Prostate gland (tissue), 2 donors: ENCODE measurements at regions not wholly inside any gene's neighbourhood (a gene's known extent, or its start where the extent isn't known, plus 50 kb on each side); places are given as distances from the start of the nearest gene placed in this dataset.

ENCODE experiments used
- DNase-seq: peaks from one replicate; pipeline ENCODE4 v3.0.0-alpha.2; 2019; ENCODE audit warnings: low spot score
- H3K27ac ChIP-seq, 2 donors: fragments of 200-600 bp; sonication (generic); 2 replicates each; pipeline ENCODE4 v1.5.1; 2017 to 2019
- H3K27me3 ChIP-seq: fragments of 200-600 bp; sonication (generic); replicated peaks from 2 replicates; pipeline ENCODE4 v1.5.1; 2019; ENCODE audit not compliant: insufficient read depth
- H3K36me3 ChIP-seq, 2 donors: fragments of 200-600 bp; sonication (generic); 1 replicate in 1 of 2; 2 replicates in 1 of 2; pipeline versions ENCODE4 v1.5.1 to v1.8.1; 2017 to 2019
- H3K4me1 ChIP-seq: fragments of 200-600 bp; sonication (generic); replicated peaks from 2 replicates; pipeline ENCODE4 v1.5.1; 2019
- H3K4me3 ChIP-seq, 2 donors: fragments of 200-600 bp; sonication (generic); 2 replicates each; pipeline ENCODE4 v1.5.1; 2017 to 2019
- H3K9me3 ChIP-seq: fragments of 200-600 bp; sonication (generic); 2 replicates; pipeline ENCODE4 v1.5.1; 2017
- CTCF ChIP-seq, 4 experiments: fragments of 200-600 bp in 2 of 4; fragments of 450-650 bp in 2 of 4; sonication (generic) in 2 of 4; IDR thresholded peaks; 1 replicate in 3 of 4; 2 replicates in 1 of 4; pipeline ENCODE4 v1.5.1; 2016 to 2019; ENCODE audit warnings: antibody characterized with exemption in 4 of 4, mild to moderate bottlenecking in 2 of 4, moderate library complexity in 2 of 4
- POLR2A ChIP-seq: fragments of 450-650 bp; IDR thresholded peaks from one replicate; pipeline ENCODE4 v1.6.1; 2016; ENCODE audit warnings: antibody characterized with exemption, mild to moderate bottlenecking
- POLR2AphosphoS5 ChIP-seq: sonication (generic); formaldehyde crosslinking; IDR thresholded peaks from one replicate; pipeline ENCODE4 v1.6.1; 2017; ENCODE audit warnings: antibody characterized with exemption
- WGBS: methylation state at CpG from one replicate; pipeline ENCODE4 v1.1.5; 2018; 5-methylcytosine and 5-hydroxymethylcytosine counted together
- intact Hi-C: fragments of 100-400 bp; cut with DNase I; formaldehyde crosslinking; loops from one replicate; pipeline ENCODE4 v1.14.2; 2022

DNA sequence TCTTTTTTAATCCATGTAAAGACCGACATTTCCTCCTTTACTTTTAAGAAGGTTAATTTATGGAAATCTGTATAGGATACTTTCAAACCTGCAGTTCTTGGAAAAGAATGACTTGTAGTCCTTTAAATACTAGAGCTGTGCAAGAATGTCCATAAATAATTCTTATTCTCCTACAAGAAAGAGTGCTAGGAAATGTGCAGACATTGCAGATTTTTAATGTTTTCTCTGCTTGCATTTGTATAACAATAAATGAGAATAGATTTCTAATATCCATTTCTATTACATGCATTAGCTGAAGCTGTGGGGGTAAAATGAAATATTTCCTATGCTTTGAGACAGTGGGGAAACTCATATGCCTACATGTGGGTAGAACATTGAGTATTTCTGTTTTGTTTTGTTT lies 607.2 kb upstream of the NOVA1 start:
- H3K4me1 ChIP-seq: no peaks in the 10 kb centered on the region
- no peak overlapping the region for H3K27ac ChIP-seq
- no peak for TF ChIP-seq CTCF (IDR thresholded peaks at IDR 0.05)
- no peak for TF ChIP-seq POLR2AphosphoS5
- no peak for TF ChIP-seq POLR2A
- DNase-seq: no peak
- no peaks in the 10 kb centered on the region for H3K36me3 ChIP-seq
- 100% methylated on average over 1 of the region's 1 CpG for WGBS
- H3K9me3 ChIP-seq: no peaks in the 10 kb centered on the region
- no peak overlapping the region for H3K4me3 ChIP-seq
- H3K27me3 ChIP-seq: no peaks in the 10 kb centered on the region
- intact Hi-C loops: no loop called here

DNA sequence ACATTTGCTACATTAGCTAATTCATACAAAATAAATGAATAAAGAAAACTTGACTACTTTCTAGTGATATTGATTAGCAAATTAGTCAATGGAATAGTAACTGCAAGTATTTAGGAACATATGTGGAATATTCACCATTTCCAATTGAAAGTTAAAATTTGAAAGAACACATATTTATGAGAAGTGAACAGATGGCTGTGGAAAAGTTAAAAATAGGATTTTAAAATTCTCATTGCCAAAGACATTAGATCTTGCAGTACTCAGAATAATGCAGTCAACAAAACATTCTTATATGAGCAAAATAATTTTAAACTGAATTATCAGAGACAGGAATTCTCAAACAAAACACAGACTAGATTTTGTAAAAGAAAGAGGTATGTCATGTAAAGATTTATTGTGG lies 613.9 kb upstream of the NOVA1 start:
- intact Hi-C loops: no loop called here
- DNase-seq: no peak
- Histone ChIP-seq H3K4me1 (no peaks in the 10 kb centered on the region), H3K36me3 (no peaks in the 10 kb centered on the region), H3K27ac (no peak overlapping the region), H3K9me3 (no peaks in the 10 kb centered on the region), H3K27me3 (no peaks in the 10 kb centered on the region), H3K4me3 (no peak overlapping the region)
- TF ChIP-seq POLR2AphosphoS5: no peak
- TF ChIP-seq CTCF (IDR thresholded peaks at IDR 0.05): no peak
- TF ChIP-seq POLR2A: no peak

DNA sequence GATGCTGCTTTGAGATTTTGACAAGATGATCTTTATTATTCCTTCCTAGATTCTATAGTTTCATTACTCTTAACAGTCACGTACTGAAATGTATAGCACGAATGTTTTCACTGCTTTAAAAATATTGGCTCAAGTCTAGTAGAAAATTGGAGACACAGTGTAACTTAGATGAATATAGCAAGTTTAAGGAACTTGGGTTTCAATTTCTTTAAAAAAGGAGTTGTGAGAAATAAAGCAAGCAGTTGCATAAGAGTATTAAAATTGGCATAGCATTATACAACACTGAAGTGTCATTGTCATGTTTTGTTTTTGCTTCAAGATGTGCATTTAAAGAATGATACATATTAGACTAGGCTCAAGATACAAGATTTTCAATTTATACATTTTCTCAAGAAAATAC lies 624.8 kb upstream of the NOVA1 start:
- TF ChIP-seq POLR2AphosphoS5 (no peak), POLR2A (no peak), CTCF (IDR thresholded peaks at IDR 0.05) (no peak)
- WGBS: 75% methylated on average over 2 of the region's 2 CpGs

GRCh38 chr14:27223906-27224305 lies 626.1 kb upstream of the NOVA1 start:
- Histone ChIP-seq H3K27me3 (no peaks in the 10 kb centered on the region), H3K36me3 (no peaks in the 10 kb centered on the region), H3K4me3 (no peak overlapping the region), H3K4me1 (no peaks in the 10 kb centered on the region), H3K27ac (no peak overlapping the region), H3K9me3 (no peaks in the 10 kb centered on the region)
- intact Hi-C loops: no loop called here
- DNase-seq: no peak
- TF ChIP-seq POLR2AphosphoS5 (no peak), CTCF (IDR thresholded peaks at IDR 0.05) (no peak), POLR2A (no peak)

More for the DNA sequence above, 624.8 kb upstream of the NOVA1 start:
- Histone ChIP-seq H3K9me3 (no peaks in the 10 kb centered on the region), H3K4me3 (no peak overlapping the region), H3K4me1 (no peaks in the 10 kb centered on the region), H3K27me3 (no peaks in the 10 kb centered on the region), H3K27ac (no peak overlapping the region), H3K36me3 (no peaks in the 10 kb centered on the region)
- intact Hi-C loops: no loop called here
- no peak for DNase-seq

DNA sequence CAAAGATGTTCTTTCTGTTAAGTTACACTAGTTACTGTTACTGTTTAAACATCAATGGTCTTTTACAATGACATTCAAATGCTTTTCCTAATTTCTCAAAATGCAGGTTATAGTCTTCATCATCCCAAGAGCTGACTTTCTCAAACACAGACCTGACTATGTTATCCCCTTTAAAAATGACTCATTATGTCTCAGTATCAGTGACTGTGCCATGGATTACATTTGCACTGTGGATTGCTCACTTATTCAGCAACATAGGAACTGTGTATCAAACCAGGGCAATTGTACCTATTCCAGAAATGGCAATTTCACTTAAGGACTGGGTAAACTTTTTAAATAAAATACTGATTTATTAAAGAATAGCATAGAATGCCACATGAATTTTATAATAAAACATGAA lies 630.2 kb upstream of the NOVA1 start:
- H3K4me1 ChIP-seq: no peaks in the 10 kb centered on the region
- no peaks in the 10 kb centered on the region for H3K36me3 ChIP-seq
- no peak overlapping the region for H3K4me3 ChIP-seq
- H3K27me3 ChIP-seq: no peaks in the 10 kb centered on the region
- TF ChIP-seq CTCF (IDR thresholded peaks at IDR 0.05): no peak
- no peak overlapping the region for H3K27ac ChIP-seq
- no peak for DNase-seq
- intact Hi-C loops: no loop called here
- no peaks in the 10 kb centered on the region for H3K9me3 ChIP-seq
